ENCODE measurements at regions not wholly inside any gene's neighbourhood (a gene's known extent, or its start where the extent isn't known, plus 50 kb on each side); places are given as distances from the start of the nearest gene placed in this dataset.

GRCh38 chr12:98355933-98356332, 159.5 kb upstream of the TMPO start:
- ChIA-PET POLR2A (no interaction called here), CTCF (interaction anchor here (0.7 to 1.8 kb wide), 2 partner anchors 41 to 177 kb away, joined by 3 to 5 read pairs; no protein-coding TSS in a partner anchor)
- no peak overlapping the region for H3K4me3 ChIP-seq (ENCODE audit: low read depth, low read length)
- TF ChIP-seq, protein P1, sequence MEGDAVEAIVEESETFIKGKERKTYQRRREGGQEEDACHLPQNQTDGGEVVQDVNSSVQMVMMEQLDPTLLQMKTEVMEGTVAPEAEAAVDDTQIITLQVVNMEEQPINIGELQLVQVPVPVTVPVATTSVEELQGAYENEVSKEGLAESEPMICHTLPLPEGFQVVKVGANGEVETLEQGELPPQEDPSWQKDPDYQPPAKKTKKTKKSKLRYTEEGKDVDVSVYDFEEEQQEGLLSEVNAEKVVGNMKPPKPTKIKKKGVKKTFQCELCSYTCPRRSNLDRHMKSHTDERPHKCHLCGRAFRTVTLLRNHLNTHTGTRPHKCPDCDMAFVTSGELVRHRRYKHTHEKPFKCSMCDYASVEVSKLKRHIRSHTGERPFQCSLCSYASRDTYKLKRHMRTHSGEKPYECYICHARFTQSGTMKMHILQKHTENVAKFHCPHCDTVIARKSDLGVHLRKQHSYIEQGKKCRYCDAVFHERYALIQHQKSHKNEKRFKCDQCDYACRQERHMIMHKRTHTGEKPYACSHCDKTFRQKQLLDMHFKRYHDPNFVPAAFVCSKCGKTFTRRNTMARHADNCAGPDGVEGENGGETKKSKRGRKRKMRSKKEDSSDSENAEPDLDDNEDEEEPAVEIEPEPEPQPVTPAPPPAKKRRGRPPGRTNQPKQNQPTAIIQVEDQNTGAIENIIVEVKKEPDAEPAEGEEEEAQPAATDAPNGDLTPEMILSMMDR (IDR thresholded peaks at IDR 0.05; ENCODE audit: insufficient read depth, low read length, missing control alignments) = no peak
- no peak for DNase-seq (ENCODE audit: low read depth, low spot score)

DNA sequence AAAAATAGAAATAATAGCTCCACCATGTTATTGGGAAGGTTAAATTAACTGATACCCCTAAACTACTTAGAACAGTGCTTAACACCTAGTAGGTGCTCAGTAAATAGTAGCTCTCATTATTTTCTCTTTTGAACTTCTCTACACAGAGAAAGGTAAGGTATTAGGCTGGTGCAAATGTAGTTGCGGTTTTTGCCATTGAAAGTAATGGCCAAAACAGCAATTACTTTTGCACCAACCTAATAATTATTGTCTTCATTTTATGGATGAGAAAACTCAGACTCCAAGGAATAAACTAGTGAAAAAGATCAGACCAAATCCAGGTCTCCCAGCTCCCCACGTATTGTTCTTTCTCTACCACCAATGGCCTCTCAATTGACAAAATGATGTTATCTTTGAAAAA, 157.2 kb upstream of the TMPO start:
- TF ChIP-seq, protein P1 (IDR thresholded peaks at IDR 0.05; ENCODE audit: insufficient read depth, low read length, missing control alignments) = no peak
- ChIA-PET CTCF (interaction anchor here (1.8 kb wide), 1 partner anchor 11 kb away, joined by 5 read pairs; no protein-coding TSS in a partner anchor), POLR2A (no interaction called here)
- H3K4me3 ChIP-seq (ENCODE audit: low read depth, low read length) = no peak overlapping the region
- DNase-seq (ENCODE audit: low read depth, low spot score) = no peak

DNA sequence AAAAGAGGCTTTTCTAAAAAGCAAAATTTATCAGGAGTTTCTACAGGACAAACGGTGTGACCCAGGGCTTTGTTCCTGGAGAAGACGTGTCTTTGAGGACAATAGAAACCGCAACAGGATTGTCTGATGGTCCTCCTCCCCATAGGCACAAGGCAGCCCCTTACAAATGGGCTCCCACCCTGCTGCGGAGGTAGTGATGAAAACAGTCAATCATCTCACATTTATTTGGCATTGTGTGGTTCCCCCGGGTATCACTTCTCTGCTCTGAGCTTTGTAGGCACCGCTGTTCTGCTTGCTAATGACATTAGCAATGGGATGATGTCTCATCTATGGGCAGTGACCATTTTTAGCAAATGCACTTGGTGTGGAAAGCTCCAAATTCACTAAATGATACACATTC, 155.5 kb upstream of the TMPO start:
- CTCF ChIA-PET = interaction anchor here (1.8 kb wide), 1 partner anchor 9 kb away, joined by 5 read pairs; no protein-coding TSS in a partner anchor
- no peak for DNase-seq (ENCODE audit: low read depth, low spot score)
- POLR2A ChIA-PET = no interaction called here
- no peak overlapping the region for H3K4me3 ChIP-seq (ENCODE audit: low read depth, low read length)
- TF ChIP-seq, protein P1 (IDR thresholded peaks at IDR 0.05; ENCODE audit: insufficient read depth, low read length, missing control alignments) = no peak

DNA sequence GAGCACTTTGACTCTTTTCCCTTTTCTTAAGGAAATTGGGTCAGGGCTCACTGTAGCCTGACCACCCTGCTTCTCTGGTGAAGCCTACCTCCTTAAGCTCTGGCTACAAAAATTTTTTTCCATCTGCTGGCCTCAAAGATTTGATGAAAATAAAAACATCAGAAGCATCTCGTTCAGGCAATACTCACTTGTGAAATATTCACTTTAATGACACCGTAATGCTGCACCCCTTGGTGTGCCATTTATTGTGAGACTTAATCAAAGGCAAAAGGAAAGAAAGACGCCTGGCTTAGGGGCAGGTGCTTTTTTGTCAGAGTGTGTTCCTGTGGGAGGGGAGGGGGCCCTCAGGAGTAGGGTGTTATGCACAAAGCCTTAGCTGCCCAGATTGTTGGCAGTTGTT, 155.0 kb upstream of the TMPO start:
- TF ChIP-seq, protein P1 (IDR thresholded peaks at IDR 0.05; ENCODE audit: insufficient read depth, low read length, missing control alignments) = no peak
- CTCF ChIA-PET = no interaction called here
- POLR2A ChIA-PET = no interaction called here
- no peak overlapping the region for H3K4me3 ChIP-seq (ENCODE audit: low read depth, low read length)
- no peak for DNase-seq (ENCODE audit: low read depth, low spot score)

DNA sequence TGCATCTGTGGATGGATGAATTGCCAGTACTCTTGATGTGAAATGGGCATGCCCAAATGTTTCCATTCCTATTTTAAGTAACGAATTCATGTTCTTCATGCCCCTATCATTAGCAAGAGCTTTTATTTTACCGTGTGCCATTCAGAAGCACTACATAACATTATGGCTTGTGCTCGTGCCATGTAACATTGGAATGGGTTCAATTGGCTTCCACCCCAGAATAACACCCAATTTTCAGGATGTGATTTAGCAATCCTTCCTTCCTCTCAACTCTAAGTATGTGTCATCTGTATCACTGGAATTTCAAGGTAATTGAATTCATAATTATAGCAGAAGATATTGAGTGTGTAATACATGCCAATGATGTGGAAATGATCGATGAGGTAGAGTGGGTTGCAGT, 145.8 kb upstream of the TMPO start:
- ChIA-PET CTCF (interaction anchor here (1.5 to 2.2 kb wide), 2 partner anchors 10 to 1383 kb away, joined by 5 to 6 read pairs; no protein-coding TSS in a partner anchor), POLR2A (no interaction called here)
- no peak overlapping the region for H3K4me3 ChIP-seq (ENCODE audit: low read depth, low read length)
- DNase-seq (ENCODE audit: low read depth, low spot score) = no peak
- TF ChIP-seq, protein P1 (IDR thresholded peaks at IDR 0.05; ENCODE audit: insufficient read depth, low read length, missing control alignments) = no peak

GRCh38 chr12:98370976-98371375, 144.4 kb upstream of the TMPO start:
- DNase-seq (ENCODE audit: low read depth, low spot score) = no peak
- ChIA-PET POLR2A (no interaction called here), CTCF (interaction anchor here (1.0 to 2.3 kb wide), 4 partner anchors 28 to 1384 kb away, joined by 3 to 13 read pairs (median 4); no protein-coding TSS in a partner anchor)
- TF ChIP-seq, protein P1 (IDR thresholded peaks at IDR 0.05; ENCODE audit: insufficient read depth, low read length, missing control alignments) = no peak
- no peak overlapping the region for H3K4me3 ChIP-seq (ENCODE audit: low read depth, low read length)

All from AG04449 (cell line).